ENCODE measurements at regions not wholly inside any gene's neighbourhood (a gene's known extent, or its start where the extent isn't known, plus 50 kb on each side); places are given as distances from the start of the nearest gene placed in this dataset.

GRCh38 chr12:24719293-24719721 is 229.6 kb downstream of the BCAT1 start:
- H2BK15ac ChIP-seq (ENCODE audit: low read depth, low read length), result peak overlapping the region; percentile 14; the same call in 2 of the 3 replicates
- H4K5ac ChIP-seq (ENCODE audit: low read depth, low read length), result no peak overlapping the region
- 0 out of 4 replicates have a peak overlapping the region, but pooled peaks of 1 of the 2 experiments have one; percentile 4 for H4K8ac ChIP-seq (ENCODE audit: low read depth in 2 of 2, low read length in 2 of 2)
- H2AFZ ChIP-seq (replicated peaks; ENCODE audit: low read length, poor library complexity), result no peak overlapping the region
- 0 out of 2 replicates have a peak overlapping the region, but pooled peaks have one; percentile 9 for H4K91ac ChIP-seq (ENCODE audit: insufficient read depth, low read depth, low read length)
- no peak overlapping the region for H3K9ac ChIP-seq (ENCODE audit: low read depth, low read length)
- intact Hi-C loops (cut with micrococcal nuclease) (no loop called here), dilution Hi-C loops (cut with HindIII; ENCODE audit: low sequenced_read_pairs, unreplicated experiment) (no loop called here), in situ Hi-C loops (cut with MboI; ENCODE audit: low sequenced_read_pairs) (no loop called here)
- H2BK20ac ChIP-seq (ENCODE audit: low read depth, low read length), result peak overlapping the region; percentile 3; the same call in 1 of the 2 replicates
- no peak overlapping the region for H2BK5ac ChIP-seq (ENCODE audit: low read depth, low read length, poor library complexity, severe bottlenecking)
- no peak overlapping the region for H3K18ac ChIP-seq (ENCODE audit: low read depth, low read length)
- H3K4me1 ChIP-seq (ENCODE audit: control insufficient read depth, insufficient read depth, low read length), result peaks cover 3% of the 10 kb centered on the region; the same call in 1 of the 2 replicates
- no peaks in the 10 kb centered on the region for H3K9me3 ChIP-seq (ENCODE audit: control insufficient read depth, insufficient read depth, low read length)
- H2AK5ac ChIP-seq (ENCODE audit: low read depth, low read length), result no peak overlapping the region
- no peak overlapping the region for H3K23ac ChIP-seq (ENCODE audit: low read depth, low read length)
- H3K4me3 ChIP-seq (ENCODE audit: insufficient read depth, low read depth, low read length), result no peak overlapping the region
- CTCF ChIA-PET, result no interaction called here
- H3K4ac ChIP-seq (ENCODE audit: low read depth, low read length), result no peak overlapping the region
- H3K4me2 ChIP-seq (ENCODE audit: low read depth, low read length), result no peak overlapping the region
- TF ChIP-seq FOS (IDR thresholded peaks at IDR 0.05; ENCODE audit: low read depth, low read length) (0 out of 2 replicates have a peak, but pooled peaks have one; percentile 19), MAZ (IDR thresholded peaks at IDR 0.05; ENCODE audit: borderline replicate concordance, low read depth, low read length) (no peak)
- no peaks in the 10 kb centered on the region for H3K27me3 ChIP-seq (ENCODE audit: control insufficient read depth, insufficient read depth, low read length)
- H2BK120ac ChIP-seq (ENCODE audit: low read depth, low read length), result no peak overlapping the region
- no CpG with 5 or more reads among the region's 1 CpG for WGBS, 2 experiments (ENCODE audit: extremely low coverage in 2 of 2, insufficient read length in 1 of 2)
- no peak overlapping the region for H2AK9ac ChIP-seq (replicated peaks; ENCODE audit: low read depth, low read length, poor library complexity)
- no peaks in the 10 kb centered on the region for H3K79me1 ChIP-seq (ENCODE audit: low read depth in 1 of 2, low read length in 2 of 2)
- H3K14ac ChIP-seq (replicated peaks; ENCODE audit: low read depth, low read length), result 0 out of 2 replicates have a peak overlapping the region, but pooled peaks have one; percentile 16
- 0 out of 2 replicates have a peak, but pooled peaks cover 3% of the 10 kb centered on the region for H3K9me1 ChIP-seq (ENCODE audit: insufficient read depth, low read length)
- H4K20me1 ChIP-seq (ENCODE audit: insufficient read depth, low read length), result no peaks in the 10 kb centered on the region
- DNase-seq, result peak; percentile 78
- POLR2A ChIA-PET (ENCODE audit: unreplicated experiment), result interaction anchor here (0.6 kb wide), 1 partner anchor 541 kb away, joined by 4 read pairs; no protein-coding TSS in a partner anchor
- H3K27ac ChIP-seq (ENCODE audit: insufficient read depth, low read length), result no peak overlapping the region
- no peaks in the 10 kb centered on the region for H3K36me3 ChIP-seq (ENCODE audit: control insufficient read depth, insufficient read depth, low read length)
- no TSS peak for BruUV-seq (replicated peaks)
- ATAC-seq (ENCODE audit: low read depth), result no peak
- H3K56ac ChIP-seq (ENCODE audit: extremely low read depth, insufficient read depth, low read length), result no peak overlapping the region; the same call in 1 of the 2 replicates

Measured in IMR-90 (cell line).